ENCODE measurements at regions not wholly inside any gene's neighbourhood (a gene's known extent, or its start where the extent isn't known, plus 50 kb on each side); places are given as distances from the start of the nearest gene placed in this dataset.

DNA sequence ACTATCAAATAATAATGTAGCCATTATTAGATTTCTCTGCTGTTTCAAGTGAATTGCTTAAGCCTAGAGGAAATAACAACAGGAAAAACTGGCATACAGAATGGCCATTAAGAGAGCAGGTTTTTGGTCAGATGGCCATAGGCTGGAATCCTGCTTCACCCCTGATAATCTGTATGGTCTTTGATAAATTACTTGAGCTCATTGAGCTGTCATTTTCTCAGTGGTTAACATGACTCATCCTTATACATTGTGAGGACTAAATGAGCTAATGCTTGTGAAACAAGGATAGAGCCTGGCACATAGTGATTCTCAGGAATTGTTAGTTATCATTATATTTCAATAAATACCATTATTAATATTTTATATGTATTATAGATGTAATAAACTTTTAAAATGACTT lies 516.5 kb downstream of the KIF4B start:
- H3K9ac ChIP-seq (replicated peaks in 1 of 4; ENCODE audit: extremely low read depth in 1 of 4, low read depth in 3 of 4, low read length in 3 of 4), result no peak overlapping the region
- ChIA-PET POLR2A (ENCODE audit: partially characterized antibody) (no interaction called here), CTCF (ENCODE audit: partially characterized antibody) (interaction anchor here (1.3 kb wide), 1 partner anchor 14 kb away, joined by 3 read pairs; no protein-coding TSS in a partner anchor)
- no peak overlapping the region for H3K27ac ChIP-seq (ENCODE audit: low read depth, low read length)
- no peaks in the 10 kb centered on the region for H3K27me3 ChIP-seq (replicated peaks in 1 of 4; ENCODE audit: control insufficient read depth in 3 of 4, extremely low read depth in 1 of 4, insufficient read depth in 3 of 4, low read length in 3 of 4)
- FAIRE-seq (no peak), DNase-seq (ENCODE audit: low read depth in 1 of 2, low spot score in 2 of 2) (no peak)
- H3K4me3 ChIP-seq (ENCODE audit: extremely low read depth in 1 of 4, insufficient read depth in 2 of 4, low read depth in 3 of 4, low read length in 4 of 4), result no peak overlapping the region
- H3K79me1 ChIP-seq (ENCODE audit: low read depth, low read length), result no peaks in the 10 kb centered on the region
- H3K4me1 ChIP-seq (replicated peaks in 1 of 4; ENCODE audit: control insufficient read depth in 3 of 4, insufficient read depth in 4 of 4, low read length in 3 of 4), result no peaks in the 10 kb centered on the region; a peak in 1 of 7 replicates
- H4K8ac ChIP-seq (ENCODE audit: extremely low read depth, insufficient read depth, low read length), result no peak overlapping the region
- H2BK15ac ChIP-seq (ENCODE audit: low read length), result no peak overlapping the region
- H2BK12ac ChIP-seq (ENCODE audit: low read depth, low read length), result no peak overlapping the region
- no peak overlapping the region for H2AFZ ChIP-seq (ENCODE audit: low read length)
- H4K20me1 ChIP-seq (replicated peaks in 1 of 2; ENCODE audit: control insufficient read depth in 1 of 2, insufficient read depth in 2 of 2, low read length in 2 of 2), result no peaks in the 10 kb centered on the region
- no peak overlapping the region for H2BK20ac ChIP-seq (ENCODE audit: low read length)
- no peaks in the 10 kb centered on the region for H3K79me2 ChIP-seq (ENCODE audit: control insufficient read depth in 1 of 2, insufficient read depth in 2 of 2, low read length in 2 of 2)
- H2BK120ac ChIP-seq (replicated peaks; ENCODE audit: low read depth, low read length), result no peak overlapping the region
- H3K9me3 ChIP-seq (ENCODE audit: insufficient read depth in 2 of 2, low read depth in 1 of 2, low read length in 1 of 2), result no peaks in the 10 kb centered on the region
- H3K56ac ChIP-seq (replicated peaks; ENCODE audit: insufficient read length, low read depth, low read length), result no peak overlapping the region
- H3K23me2 ChIP-seq (ENCODE audit: low read depth, low read length), result no peaks in the 10 kb centered on the region
- no peak overlapping the region for H3K18ac ChIP-seq (ENCODE audit: extremely low read depth, low read length)
- no peak overlapping the region for H2BK5ac ChIP-seq (ENCODE audit: low read depth, low read length)
- H3K4ac ChIP-seq (replicated peaks; ENCODE audit: insufficient read length, low read depth, low read length), result no peak overlapping the region
- no peak overlapping the region for H4K5ac ChIP-seq (ENCODE audit: insufficient read length, low read depth, low read length)
- no peak overlapping the region for H3K14ac ChIP-seq (ENCODE audit: insufficient read length)
- no peak overlapping the region for H3K23ac ChIP-seq (ENCODE audit: insufficient read length)
- H3K4me2 ChIP-seq (ENCODE audit: insufficient read depth in 1 of 2, low read depth in 2 of 2, low read length in 2 of 2), result no peak overlapping the region
- no peak overlapping the region for H4K91ac ChIP-seq (replicated peaks; ENCODE audit: insufficient read length, low read length)
- no peak overlapping the region for H2AK5ac ChIP-seq (ENCODE audit: low read depth, low read length)
- no peaks in the 10 kb centered on the region for H3K36me3 ChIP-seq (ENCODE audit: control insufficient read depth in 2 of 4, insufficient read depth in 4 of 4, low read length in 3 of 4)
- no peak for TF ChIP-seq JUND (IDR thresholded peaks at IDR 0.05; ENCODE audit: low read length)
- TF ChIP-seq RBBP5 (IDR thresholded peaks at IDR 0.05; ENCODE audit: borderline replicate concordance, low read depth, low read length), result no peak
- TF ChIP-seq CHD2 (IDR thresholded peaks at IDR 0.05; ENCODE audit: low read length), result no peak
- TF ChIP-seq TAF1 (IDR thresholded peaks at IDR 0.05; ENCODE audit: low read depth, low read length), result no peak
- no peak for TF ChIP-seq ZNF274 (IDR thresholded peaks at IDR 0.05; ENCODE audit: borderline replicate concordance, extremely low read depth, low read length)
- TF ChIP-seq KDM5A (IDR thresholded peaks at IDR 0.05; ENCODE audit: low read length), result no peak
- no peak for TF ChIP-seq MAFK (IDR thresholded peaks at IDR 0.05; ENCODE audit: low read depth, low read length)

Measured in H1 (cell line).